ENCODE measurements at regions not wholly inside any gene's neighbourhood (a gene's known extent, or its start where the extent isn't known, plus 50 kb on each side); places are given as distances from the start of the nearest gene placed in this dataset.

GRCh38 chr12:58668233-58668632, 252.1 kb downstream of the LRIG3 start:
- TF ChIP-seq, protein P1, sequence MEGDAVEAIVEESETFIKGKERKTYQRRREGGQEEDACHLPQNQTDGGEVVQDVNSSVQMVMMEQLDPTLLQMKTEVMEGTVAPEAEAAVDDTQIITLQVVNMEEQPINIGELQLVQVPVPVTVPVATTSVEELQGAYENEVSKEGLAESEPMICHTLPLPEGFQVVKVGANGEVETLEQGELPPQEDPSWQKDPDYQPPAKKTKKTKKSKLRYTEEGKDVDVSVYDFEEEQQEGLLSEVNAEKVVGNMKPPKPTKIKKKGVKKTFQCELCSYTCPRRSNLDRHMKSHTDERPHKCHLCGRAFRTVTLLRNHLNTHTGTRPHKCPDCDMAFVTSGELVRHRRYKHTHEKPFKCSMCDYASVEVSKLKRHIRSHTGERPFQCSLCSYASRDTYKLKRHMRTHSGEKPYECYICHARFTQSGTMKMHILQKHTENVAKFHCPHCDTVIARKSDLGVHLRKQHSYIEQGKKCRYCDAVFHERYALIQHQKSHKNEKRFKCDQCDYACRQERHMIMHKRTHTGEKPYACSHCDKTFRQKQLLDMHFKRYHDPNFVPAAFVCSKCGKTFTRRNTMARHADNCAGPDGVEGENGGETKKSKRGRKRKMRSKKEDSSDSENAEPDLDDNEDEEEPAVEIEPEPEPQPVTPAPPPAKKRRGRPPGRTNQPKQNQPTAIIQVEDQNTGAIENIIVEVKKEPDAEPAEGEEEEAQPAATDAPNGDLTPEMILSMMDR (IDR thresholded peaks at IDR 0.05) = no peak
- no peak for TF ChIP-seq POLR2AphosphoS5 (IDR thresholded peaks at IDR 0.05)

Data from gastroesophageal sphincter (tissue), 3 donors.